ENCODE measurements at regions not wholly inside any gene's neighbourhood (a gene's known extent, or its start where the extent isn't known, plus 50 kb on each side); places are given as distances from the start of the nearest gene placed in this dataset.

- intact Hi-C loops (cut with micrococcal nuclease; ENCODE audit: unreplicated experiment), result no loop called here
- no peak overlapping the region for H3K4me3 ChIP-seq (ENCODE audit: low read depth in 2 of 2, low read length in 2 of 2)
- no peaks in the 10 kb centered on the region for H3K27me3 ChIP-seq (ENCODE audit: control insufficient read depth, insufficient read depth, low read length)
- in situ Hi-C loops (cut with HindIII; ENCODE audit: low pct_unique_long_range_greater_than_20kb, low sequenced_read_pairs), result no loop called here
- no peak for DNase-seq (ENCODE audit: low read depth, low spot score)
- POLR2A ChIA-PET, result no interaction called here
- CTCF ChIA-PET, result no interaction called here
- no peaks in the 10 kb centered on the region for H3K9me3 ChIP-seq (ENCODE audit: control insufficient read depth, insufficient read depth, low read depth, low read length)
- no TSS peak for BruUV-seq (replicated peaks)
- no peak for ATAC-seq
- TF ChIP-seq SIN3A (IDR thresholded peaks at IDR 0.05; ENCODE audit: borderline replicate concordance, insufficient read depth, low read depth, low read length) (no peak), TCF7L2 (IDR thresholded peaks at IDR 0.05; ENCODE audit: low read depth, low read length) (no peak), POLR2AphosphoS5 (IDR thresholded peaks at IDR 0.05; ENCODE audit: low read depth, low read length) (no peak)
- TF ChIP-seq, protein P1, sequence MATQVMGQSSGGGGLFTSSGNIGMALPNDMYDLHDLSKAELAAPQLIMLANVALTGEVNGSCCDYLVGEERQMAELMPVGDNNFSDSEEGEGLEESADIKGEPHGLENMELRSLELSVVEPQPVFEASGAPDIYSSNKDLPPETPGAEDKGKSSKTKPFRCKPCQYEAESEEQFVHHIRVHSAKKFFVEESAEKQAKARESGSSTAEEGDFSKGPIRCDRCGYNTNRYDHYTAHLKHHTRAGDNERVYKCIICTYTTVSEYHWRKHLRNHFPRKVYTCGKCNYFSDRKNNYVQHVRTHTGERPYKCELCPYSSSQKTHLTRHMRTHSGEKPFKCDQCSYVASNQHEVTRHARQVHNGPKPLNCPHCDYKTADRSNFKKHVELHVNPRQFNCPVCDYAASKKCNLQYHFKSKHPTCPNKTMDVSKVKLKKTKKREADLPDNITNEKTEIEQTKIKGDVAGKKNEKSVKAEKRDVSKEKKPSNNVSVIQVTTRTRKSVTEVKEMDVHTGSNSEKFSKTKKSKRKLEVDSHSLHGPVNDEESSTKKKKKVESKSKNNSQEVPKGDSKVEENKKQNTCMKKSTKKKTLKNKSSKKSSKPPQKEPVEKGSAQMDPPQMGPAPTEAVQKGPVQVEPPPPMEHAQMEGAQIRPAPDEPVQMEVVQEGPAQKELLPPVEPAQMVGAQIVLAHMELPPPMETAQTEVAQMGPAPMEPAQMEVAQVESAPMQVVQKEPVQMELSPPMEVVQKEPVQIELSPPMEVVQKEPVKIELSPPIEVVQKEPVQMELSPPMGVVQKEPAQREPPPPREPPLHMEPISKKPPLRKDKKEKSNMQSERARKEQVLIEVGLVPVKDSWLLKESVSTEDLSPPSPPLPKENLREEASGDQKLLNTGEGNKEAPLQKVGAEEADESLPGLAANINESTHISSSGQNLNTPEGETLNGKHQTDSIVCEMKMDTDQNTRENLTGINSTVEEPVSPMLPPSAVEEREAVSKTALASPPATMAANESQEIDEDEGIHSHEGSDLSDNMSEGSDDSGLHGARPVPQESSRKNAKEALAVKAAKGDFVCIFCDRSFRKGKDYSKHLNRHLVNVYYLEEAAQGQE (IDR thresholded peaks at IDR 0.05; ENCODE audit: insufficient read depth in 1 of 2, low read depth in 2 of 2, low read length in 1 of 2), result no peak
- H3K4me1 ChIP-seq (ENCODE audit: control insufficient read depth, insufficient read depth, low read length), result no peaks in the 10 kb centered on the region
- H3K36me3 ChIP-seq (ENCODE audit: control insufficient read depth, insufficient read depth, low read length), result no peaks in the 10 kb centered on the region
- H3K27ac ChIP-seq (ENCODE audit: low read length), result no peak overlapping the region
Observed at GRCh38 chr18:68219872-68220271, 495.0 kb downstream of the TMX3 start.

DNA sequence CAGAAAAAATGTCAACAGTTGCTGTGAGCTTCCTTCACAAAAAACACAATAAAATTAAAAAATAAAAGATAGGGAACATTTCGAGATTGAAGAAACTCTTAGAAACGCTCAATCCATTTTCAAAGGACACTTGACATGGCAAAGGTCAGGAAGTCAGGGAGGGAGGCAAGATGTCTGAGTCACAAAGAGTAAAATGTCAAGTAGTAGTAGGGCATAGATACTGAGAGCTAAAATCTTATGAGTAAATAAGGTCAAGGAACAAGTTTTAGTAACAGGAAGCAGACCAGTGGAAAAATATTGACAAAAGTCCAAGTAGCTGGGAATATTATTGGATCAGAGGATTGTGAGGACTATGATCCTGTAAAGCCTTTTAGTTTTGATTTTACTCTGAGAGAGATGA is 495.6 kb downstream of the TMX3 start:
- no peaks in the 10 kb centered on the region for H3K27me3 ChIP-seq (ENCODE audit: control insufficient read depth, insufficient read depth, low read length)
- no peak for ATAC-seq
- H3K36me3 ChIP-seq (ENCODE audit: control insufficient read depth, insufficient read depth, low read length), result no peaks in the 10 kb centered on the region
- BruUV-seq (replicated peaks), result no TSS peak
- CTCF ChIA-PET, result no interaction called here
- no peak overlapping the region for H3K27ac ChIP-seq (ENCODE audit: low read length)
- intact Hi-C loops (cut with micrococcal nuclease; ENCODE audit: unreplicated experiment) (no loop called here), in situ Hi-C loops (cut with HindIII; ENCODE audit: low pct_unique_long_range_greater_than_20kb, low sequenced_read_pairs) (no loop called here)
- no peaks in the 10 kb centered on the region for H3K9me3 ChIP-seq (ENCODE audit: control insufficient read depth, insufficient read depth, low read depth, low read length)
- no peak for DNase-seq (ENCODE audit: low read depth, low spot score)
- no peak overlapping the region for H3K4me3 ChIP-seq (ENCODE audit: low read depth in 2 of 2, low read length in 2 of 2)
- POLR2A ChIA-PET, result no interaction called here
- no peaks in the 10 kb centered on the region for H3K4me1 ChIP-seq (ENCODE audit: control insufficient read depth, insufficient read depth, low read length)
- TF ChIP-seq CTCF (IDR thresholded peaks at IDR 0.05) (no peak), SIN3A (IDR thresholded peaks at IDR 0.05; ENCODE audit: borderline replicate concordance, insufficient read depth, low read depth, low read length) (no peak), TCF7L2 (IDR thresholded peaks at IDR 0.05; ENCODE audit: low read depth, low read length) (no peak), POLR2AphosphoS5 (IDR thresholded peaks at IDR 0.05; ENCODE audit: low read depth, low read length) (no peak)
- TF ChIP-seq, protein P1 (IDR thresholded peaks at IDR 0.05; ENCODE audit: insufficient read depth in 1 of 2, low read depth in 2 of 2, low read length in 1 of 2), result no peak
